ENCODE measurements at regions not wholly inside any gene's neighbourhood (a gene's known extent, or its start where the extent isn't known, plus 50 kb on each side); places are given as distances from the start of the nearest gene placed in this dataset.

DNA sequence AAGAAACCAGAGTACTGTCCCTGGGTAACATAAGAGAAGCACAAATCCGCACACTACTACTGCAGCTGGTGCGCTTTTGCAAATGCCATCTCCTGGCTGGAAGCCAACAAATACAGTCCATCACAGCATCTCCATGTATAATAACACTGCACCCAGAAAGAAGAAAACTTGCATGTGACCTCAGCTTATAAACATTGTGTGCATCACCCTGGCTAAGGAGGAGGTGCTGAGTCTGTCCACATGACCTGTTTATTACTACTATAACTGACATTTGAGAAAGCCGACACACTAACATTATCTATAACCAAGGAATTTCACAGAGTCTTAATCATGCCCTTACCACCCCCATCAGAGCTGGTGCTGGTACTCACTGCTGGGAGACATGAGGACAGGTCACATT, 516.8 kb downstream of the CFAP47 start:
- Histone ChIP-seq H3K27me3 (no peaks in the 10 kb centered on the region), H3K4me3 (no peak overlapping the region), H3K9me3 (ENCODE audit: low read depth) (no peaks in the 10 kb centered on the region), H3K27ac (no peak overlapping the region), H3K4me1 (ENCODE audit: low read depth) (no peaks in the 10 kb centered on the region), H3K36me3 (no peaks in the 10 kb centered on the region)
- TF ChIP-seq, protein P1, sequence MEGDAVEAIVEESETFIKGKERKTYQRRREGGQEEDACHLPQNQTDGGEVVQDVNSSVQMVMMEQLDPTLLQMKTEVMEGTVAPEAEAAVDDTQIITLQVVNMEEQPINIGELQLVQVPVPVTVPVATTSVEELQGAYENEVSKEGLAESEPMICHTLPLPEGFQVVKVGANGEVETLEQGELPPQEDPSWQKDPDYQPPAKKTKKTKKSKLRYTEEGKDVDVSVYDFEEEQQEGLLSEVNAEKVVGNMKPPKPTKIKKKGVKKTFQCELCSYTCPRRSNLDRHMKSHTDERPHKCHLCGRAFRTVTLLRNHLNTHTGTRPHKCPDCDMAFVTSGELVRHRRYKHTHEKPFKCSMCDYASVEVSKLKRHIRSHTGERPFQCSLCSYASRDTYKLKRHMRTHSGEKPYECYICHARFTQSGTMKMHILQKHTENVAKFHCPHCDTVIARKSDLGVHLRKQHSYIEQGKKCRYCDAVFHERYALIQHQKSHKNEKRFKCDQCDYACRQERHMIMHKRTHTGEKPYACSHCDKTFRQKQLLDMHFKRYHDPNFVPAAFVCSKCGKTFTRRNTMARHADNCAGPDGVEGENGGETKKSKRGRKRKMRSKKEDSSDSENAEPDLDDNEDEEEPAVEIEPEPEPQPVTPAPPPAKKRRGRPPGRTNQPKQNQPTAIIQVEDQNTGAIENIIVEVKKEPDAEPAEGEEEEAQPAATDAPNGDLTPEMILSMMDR (IDR thresholded peaks at IDR 0.05; ENCODE audit: low read depth, low read length) = no peak
- no peak for DNase-seq (ENCODE audit: low read depth in 1 of 2, low spot score in 1 of 2)

GRCh38 chrX:36443007-36443406, 523.5 kb downstream of the CFAP47 start:
- no peaks in the 10 kb centered on the region for H3K9me3 ChIP-seq (ENCODE audit: low read depth)
- DNase-seq (ENCODE audit: low read depth in 1 of 2, low spot score in 1 of 2) = no peak
- no peaks in the 10 kb centered on the region for H3K36me3 ChIP-seq
- no peaks in the 10 kb centered on the region for H3K4me1 ChIP-seq (ENCODE audit: low read depth)
- H3K27ac ChIP-seq = no peak overlapping the region
- H3K27me3 ChIP-seq = no peaks in the 10 kb centered on the region
- H3K4me3 ChIP-seq = no peak overlapping the region
- TF ChIP-seq, protein P1 (IDR thresholded peaks at IDR 0.05; ENCODE audit: low read depth, low read length) = no peak

DNA sequence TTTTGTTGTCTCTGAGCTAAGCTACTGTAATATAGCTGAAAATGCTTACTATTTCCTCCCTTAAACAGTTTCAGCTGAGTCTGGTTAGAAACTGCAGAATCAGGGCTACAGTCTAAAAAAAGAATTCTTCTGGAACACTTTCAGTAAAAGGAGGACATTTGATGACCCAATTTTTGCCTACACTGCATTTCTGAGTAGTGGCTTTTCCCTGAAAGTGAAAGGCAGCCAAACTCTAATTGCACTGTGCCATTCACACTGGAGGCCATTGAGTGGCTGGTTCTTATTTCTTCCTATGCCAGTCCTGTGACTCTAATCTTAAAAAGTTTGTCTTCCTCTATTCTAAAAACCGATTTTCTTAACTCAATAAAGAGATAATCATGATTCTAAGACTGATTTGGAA, 526.0 kb downstream of the CFAP47 start:
- DNase-seq (ENCODE audit: low read depth in 1 of 2, low spot score in 1 of 2) = no peak
- H3K27ac ChIP-seq = no peak overlapping the region
- no peaks in the 10 kb centered on the region for H3K36me3 ChIP-seq
- H3K4me1 ChIP-seq (ENCODE audit: low read depth) = no peaks in the 10 kb centered on the region
- H3K4me3 ChIP-seq = no peak overlapping the region
- no peaks in the 10 kb centered on the region for H3K27me3 ChIP-seq
- no peaks in the 10 kb centered on the region for H3K9me3 ChIP-seq (ENCODE audit: low read depth)
- TF ChIP-seq, protein P1 (IDR thresholded peaks at IDR 0.05; ENCODE audit: low read depth, low read length) = no peak

DNA sequence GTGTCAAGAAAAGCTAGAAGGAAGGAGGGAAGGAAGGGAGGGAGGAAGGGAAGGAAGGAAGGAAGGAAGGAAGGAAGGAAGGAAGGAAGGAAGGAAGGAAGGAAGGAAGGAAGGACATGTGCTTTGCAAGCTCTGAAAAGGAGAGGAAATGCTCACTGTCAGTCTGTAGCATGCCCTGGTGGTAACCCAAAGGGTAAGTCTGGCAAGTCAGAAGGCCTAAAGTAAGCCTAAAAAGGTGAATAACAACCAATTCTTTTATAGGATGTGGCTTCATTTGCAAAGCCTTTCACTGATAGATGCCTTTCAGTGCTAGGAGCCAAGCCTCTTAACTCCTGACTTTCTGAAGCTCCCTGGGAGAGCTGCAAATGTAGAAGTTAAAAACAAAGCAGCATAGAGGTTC, 542.6 kb downstream of the CFAP47 start:
- no peaks in the 10 kb centered on the region for H3K36me3 ChIP-seq
- no peaks in the 10 kb centered on the region for H3K4me1 ChIP-seq (ENCODE audit: low read depth)
- H3K4me3 ChIP-seq = no peak overlapping the region
- H3K9me3 ChIP-seq (ENCODE audit: low read depth) = no peaks in the 10 kb centered on the region
- TF ChIP-seq, protein P1 (IDR thresholded peaks at IDR 0.05; ENCODE audit: low read depth, low read length) = no peak
- no peaks in the 10 kb centered on the region for H3K27me3 ChIP-seq
- no peak overlapping the region for H3K27ac ChIP-seq
- DNase-seq (ENCODE audit: low read depth in 1 of 2, low spot score in 1 of 2) = no peak

DNA sequence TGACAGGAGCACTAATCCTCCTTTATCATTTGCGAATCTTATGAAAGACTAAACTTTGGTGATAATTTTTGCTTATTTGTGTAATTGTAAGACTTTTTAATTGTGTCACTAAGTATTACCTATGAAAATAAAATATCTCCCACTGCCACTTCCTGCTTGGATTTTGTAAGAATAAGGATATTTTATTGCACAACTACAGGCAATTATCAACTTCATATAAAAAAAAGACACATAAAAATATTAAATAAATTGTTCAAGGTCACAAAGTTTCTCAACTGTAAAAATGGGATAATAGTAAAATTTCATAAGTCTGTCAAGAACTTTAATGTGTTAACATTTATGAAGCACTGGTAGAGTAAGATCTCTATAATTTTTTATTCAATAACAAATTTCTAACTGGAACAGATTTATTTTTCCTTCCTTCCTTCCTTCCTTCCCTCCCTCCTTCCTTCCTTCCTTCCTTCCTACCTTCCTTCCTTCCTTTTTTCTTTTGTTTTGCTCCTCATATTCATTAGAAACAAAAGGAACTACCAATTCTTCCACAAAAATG, 527.6 kb upstream of the FAM47C start:
- TF ChIP-seq, protein P1 (IDR thresholded peaks at IDR 0.05; ENCODE audit: low read depth, low read length) = no peak
- Histone ChIP-seq H3K27ac (no peak overlapping the region), H3K4me1 (ENCODE audit: low read depth) (no peaks in the 10 kb centered on the region), H3K9me3 (ENCODE audit: low read depth) (no peaks in the 10 kb centered on the region), H3K27me3 (no peaks in the 10 kb centered on the region), H3K36me3 (no peaks in the 10 kb centered on the region), H3K4me3 (no peak overlapping the region)
- no peak for DNase-seq (ENCODE audit: low read depth in 1 of 2, low spot score in 1 of 2)

All from cardiac muscle cell (in vitro differentiated cells and primary cell).